HEK293 (cell line): ENCODE measurements at regions not wholly inside any gene's neighbourhood (a gene's known extent, or its start where the extent isn't known, plus 50 kb on each side); places are given as distances from the start of the nearest gene placed in this dataset.

Source experiments
- CTCF ChIA-PET: fragments of 350-600 bp; formaldehyde crosslinking; extraction: SDS; loops from one replicate; lab custom pipeline; 2021; ENCODE audit warnings: antibody characterized with exemption; lab: Yijun Ruan, JAX
- POLR2A ChIA-PET: fragments of 300-600 bp; formaldehyde crosslinking; extraction: SDS; loops from one replicate; lab custom pipeline; 2020; ENCODE audit warnings: antibody characterized with exemption, inconsistent platforms; lab: Yijun Ruan, JAX
- H3K27ac ChIP-seq: fragments of 200-500 bp; sonication (Bioruptor generic); 2 replicates; pipeline ENCODE4 v1.5.1; 2014; ENCODE audit warnings: low read depth, low read length, control low read depth, inconsistent platforms; ENCODE audit errors: extremely low read depth
- H3K36me3 ChIP-seq, 2 experiments: fragments of 200-500 bp in 1 of 2; sonication (Bioruptor generic) in 1 of 2; 1 replicate in 1 of 2; 2 replicates in 1 of 2; pipeline ENCODE4 v1.5.1; 2014 to 2017; ENCODE audit warnings: inconsistent platforms in 2 of 2, low read length in 2 of 2; ENCODE audit not compliant: control insufficient read depth in 2 of 2, insufficient read depth in 1 of 2
- H3K4me1 ChIP-seq: fragments of 200-500 bp; sonication (Bioruptor generic); 2 replicates; pipeline ENCODE4 v1.5.1; 2014; ENCODE audit warnings: mild to moderate bottlenecking, low read length, inconsistent platforms; ENCODE audit not compliant: control insufficient read depth, insufficient read depth
- H3K4me3 ChIP-seq: 2 replicates; pipeline ENCODE4 v1.5.1; 2011; ENCODE audit warnings: low read depth, mild to moderate bottlenecking, control low read depth, low read length, moderate library complexity
- H3K9me3 ChIP-seq: fragments of 200-500 bp; sonication (Bioruptor generic); 2 replicates; pipeline ENCODE4 v1.5.1; 2014; ENCODE audit warnings: low read depth, low read length, inconsistent platforms; ENCODE audit not compliant: control insufficient read depth, insufficient read depth
- GFI1B ChIP-seq: fragments of 450-650 bp; formaldehyde crosslinking; IDR thresholded peaks from 2 replicates; pipeline ENCODE4 v1.5.1; 2016; ENCODE audit warnings: missing biosample characterization, missing genetic modification characterization
- OSR2 ChIP-seq: fragments of 450-650 bp; formaldehyde crosslinking; IDR thresholded peaks from 2 replicates; pipeline ENCODE4 v1.5.1; 2016; ENCODE audit warnings: missing biosample characterization, missing genetic modification characterization
- SCRT2 ChIP-seq: fragments of 450-650 bp; formaldehyde crosslinking; IDR thresholded peaks from 2 replicates; pipeline ENCODE4 v1.5.1; 2016; ENCODE audit warnings: missing biosample characterization, missing genetic modification characterization
- ZFP3 ChIP-seq: fragments of 450-650 bp; formaldehyde crosslinking; IDR thresholded peaks from 2 replicates; pipeline ENCODE4 v1.5.1; 2016; ENCODE audit warnings: low read depth, missing biosample characterization, missing genetic modification characterization
- ZNF121 ChIP-seq: fragments of 450-650 bp; formaldehyde crosslinking; IDR thresholded peaks from 2 replicates; pipeline ENCODE4 v1.5.1; 2016; ENCODE audit warnings: missing biosample characterization, missing genetic modification characterization
- ZNF404 ChIP-seq: fragments of 450-650 bp; formaldehyde crosslinking; IDR thresholded peaks from 2 replicates; pipeline ENCODE4 v1.5.1; 2017; ENCODE audit warnings: missing biosample characterization, missing genetic modification characterization
- ZNF510 ChIP-seq: fragments of 450-650 bp; formaldehyde crosslinking; IDR thresholded peaks from 2 replicates; pipeline ENCODE4 v1.5.1; 2018; ENCODE audit warnings: mild to moderate bottlenecking, missing genetic modification characterization, missing biosample characterization; ENCODE audit not compliant: insufficient replicate concordance
- ZNF677 ChIP-seq: fragments of 450-650 bp; IDR thresholded peaks from 2 replicates; pipeline ENCODE4 v1.5.0; 2018; ENCODE audit warnings: missing biosample characterization, mild to moderate bottlenecking, missing genetic modification characterization, moderate library complexity
- ZNF830 ChIP-seq: fragments of 450-650 bp; IDR thresholded peaks from 2 replicates; pipeline ENCODE4 v1.5.0; 2018; ENCODE audit warnings: missing biosample characterization, missing genetic modification characterization, low read depth, mild to moderate bottlenecking, moderate library complexity
- ZSCAN16 ChIP-seq: fragments of 450-650 bp; formaldehyde crosslinking; IDR thresholded peaks from 2 replicates; pipeline ENCODE4 v1.5.1; 2016; ENCODE audit warnings: missing biosample characterization, missing genetic modification characterization
- TF ChIP-seq, protein P1 (sequence below): fragments of 450-650 bp; formaldehyde crosslinking; IDR thresholded peaks from 2 replicates; pipeline ENCODE4 v1.5.1; 2017; ENCODE audit warnings: missing biosample characterization, missing genetic modification characterization
- TF ChIP-seq, protein P2 (sequence below): fragments of 450-650 bp; formaldehyde crosslinking; IDR thresholded peaks from 2 replicates; pipeline ENCODE4 v1.5.1; 2016; ENCODE audit warnings: missing biosample characterization, missing genetic modification characterization, borderline replicate concordance
- TF ChIP-seq, protein P3 (sequence below): fragments of 450-650 bp; IDR thresholded peaks from 2 replicates; pipeline ENCODE4 v1.5.1; 2018; ENCODE audit warnings: missing biosample characterization, missing genetic modification characterization
- TF ChIP-seq, protein P4 (sequence below): fragments of 450-650 bp; formaldehyde crosslinking; IDR thresholded peaks from 2 replicates; pipeline ENCODE4 v1.5.1; 2016; ENCODE audit warnings: missing biosample characterization, missing genetic modification characterization
- TF ChIP-seq, protein P5 (sequence below): fragments of 450-650 bp; formaldehyde crosslinking; IDR thresholded peaks from 2 replicates; pipeline ENCODE4 v1.5.1; 2016; ENCODE audit warnings: missing biosample characterization, missing genetic modification characterization
- TF ChIP-seq, protein P6 (sequence below): fragments of 450-650 bp; formaldehyde crosslinking; IDR thresholded peaks from 2 replicates; pipeline ENCODE4 v1.5.1; 2017; ENCODE audit warnings: missing biosample characterization, missing genetic modification characterization
- TF ChIP-seq, protein P7 (sequence below): fragments of 450-650 bp; formaldehyde crosslinking; IDR thresholded peaks from 2 replicates; pipeline ENCODE4 v1.5.1; 2016; ENCODE audit warnings: missing biosample characterization, missing genetic modification characterization
- TF ChIP-seq, protein P8 (sequence below): fragments of 450-650 bp; formaldehyde crosslinking; IDR thresholded peaks from 2 replicates; pipeline ENCODE4 v1.5.1; 2016; ENCODE audit warnings: missing biosample characterization, missing genetic modification characterization

DNA sequence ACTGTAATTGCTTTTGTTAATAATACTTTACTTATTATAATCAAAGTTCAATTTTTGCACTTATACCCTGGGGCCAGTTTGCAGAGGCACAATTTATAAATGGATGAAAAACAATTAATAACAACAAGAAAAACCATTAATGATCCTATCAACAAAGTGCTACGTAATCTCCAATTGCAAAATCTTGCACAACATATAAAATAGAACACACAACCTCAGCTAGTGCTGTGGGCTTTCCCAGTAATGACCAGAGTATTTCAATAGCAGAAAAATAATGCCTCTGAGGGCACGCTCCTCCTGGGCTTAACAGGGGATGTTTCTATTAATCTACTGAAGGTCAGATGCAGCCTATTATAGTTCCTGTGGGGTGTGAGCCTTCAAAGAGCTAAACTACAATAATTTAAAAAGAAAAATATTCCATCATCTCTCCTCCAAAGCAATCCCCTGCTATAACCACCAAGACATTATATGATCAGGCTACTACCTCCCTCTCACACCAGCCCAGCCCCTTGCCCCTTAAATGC is 508.5 kb upstream of the SLIT2 start:
- Histone ChIP-seq H3K27ac (no peak overlapping the region), H3K36me3 (no peaks in the 10 kb centered on the region), H3K4me1 (peaks cover 4% of the 10 kb centered on the region), H3K4me3 (no peak overlapping the region)
- TF ChIP-seq, protein P1, sequence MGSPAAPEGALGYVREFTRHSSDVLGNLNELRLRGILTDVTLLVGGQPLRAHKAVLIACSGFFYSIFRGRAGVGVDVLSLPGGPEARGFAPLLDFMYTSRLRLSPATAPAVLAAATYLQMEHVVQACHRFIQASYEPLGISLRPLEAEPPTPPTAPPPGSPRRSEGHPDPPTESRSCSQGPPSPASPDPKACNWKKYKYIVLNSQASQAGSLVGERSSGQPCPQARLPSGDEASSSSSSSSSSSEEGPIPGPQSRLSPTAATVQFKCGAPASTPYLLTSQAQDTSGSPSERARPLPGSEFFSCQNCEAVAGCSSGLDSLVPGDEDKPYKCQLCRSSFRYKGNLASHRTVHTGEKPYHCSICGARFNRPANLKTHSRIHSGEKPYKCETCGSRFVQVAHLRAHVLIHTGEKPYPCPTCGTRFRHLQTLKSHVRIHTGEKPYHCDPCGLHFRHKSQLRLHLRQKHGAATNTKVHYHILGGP: no peak
- TF ChIP-seq SCRT2 (tag by site-specific recombination) (no peak), ZNF830 (tag by site-specific recombination) (no peak), GFI1B (tag by site-specific recombination) (no peak), ZNF677 (tag by site-specific recombination) (no peak), OSR2 (tag by site-specific recombination) (no peak), ZNF121 (no peak), ZFP3 (no peak), ZNF404 (tag by site-specific recombination) (no peak), ZNF510 (tag by site-specific recombination) (no peak), ZSCAN16 (tag by site-specific recombination) (no peak)
- TF ChIP-seq, protein P2, sequence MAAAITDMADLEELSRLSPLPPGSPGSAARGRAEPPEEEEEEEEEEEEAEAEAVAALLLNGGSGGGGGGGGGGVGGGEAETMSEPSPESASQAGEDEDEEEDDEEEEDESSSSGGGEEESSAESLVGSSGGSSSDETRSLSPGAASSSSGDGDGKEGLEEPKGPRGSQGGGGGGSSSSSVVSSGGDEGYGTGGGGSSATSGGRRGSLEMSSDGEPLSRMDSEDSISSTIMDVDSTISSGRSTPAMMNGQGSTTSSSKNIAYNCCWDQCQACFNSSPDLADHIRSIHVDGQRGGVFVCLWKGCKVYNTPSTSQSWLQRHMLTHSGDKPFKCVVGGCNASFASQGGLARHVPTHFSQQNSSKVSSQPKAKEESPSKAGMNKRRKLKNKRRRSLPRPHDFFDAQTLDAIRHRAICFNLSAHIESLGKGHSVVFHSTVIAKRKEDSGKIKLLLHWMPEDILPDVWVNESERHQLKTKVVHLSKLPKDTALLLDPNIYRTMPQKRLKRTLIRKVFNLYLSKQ (tag by site-specific recombination): no peak
- TF ChIP-seq, protein P3, sequence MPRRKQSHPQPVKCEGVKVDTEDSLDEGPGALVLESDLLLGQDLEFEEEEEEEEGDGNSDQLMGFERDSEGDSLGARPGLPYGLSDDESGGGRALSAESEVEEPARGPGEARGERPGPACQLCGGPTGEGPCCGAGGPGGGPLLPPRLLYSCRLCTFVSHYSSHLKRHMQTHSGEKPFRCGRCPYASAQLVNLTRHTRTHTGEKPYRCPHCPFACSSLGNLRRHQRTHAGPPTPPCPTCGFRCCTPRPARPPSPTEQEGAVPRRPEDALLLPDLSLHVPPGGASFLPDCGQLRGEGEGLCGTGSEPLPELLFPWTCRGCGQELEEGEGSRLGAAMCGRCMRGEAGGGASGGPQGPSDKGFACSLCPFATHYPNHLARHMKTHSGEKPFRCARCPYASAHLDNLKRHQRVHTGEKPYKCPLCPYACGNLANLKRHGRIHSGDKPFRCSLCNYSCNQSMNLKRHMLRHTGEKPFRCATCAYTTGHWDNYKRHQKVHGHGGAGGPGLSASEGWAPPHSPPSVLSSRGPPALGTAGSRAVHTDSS (tag by site-specific recombination): no peak
- TF ChIP-seq, protein P4, sequence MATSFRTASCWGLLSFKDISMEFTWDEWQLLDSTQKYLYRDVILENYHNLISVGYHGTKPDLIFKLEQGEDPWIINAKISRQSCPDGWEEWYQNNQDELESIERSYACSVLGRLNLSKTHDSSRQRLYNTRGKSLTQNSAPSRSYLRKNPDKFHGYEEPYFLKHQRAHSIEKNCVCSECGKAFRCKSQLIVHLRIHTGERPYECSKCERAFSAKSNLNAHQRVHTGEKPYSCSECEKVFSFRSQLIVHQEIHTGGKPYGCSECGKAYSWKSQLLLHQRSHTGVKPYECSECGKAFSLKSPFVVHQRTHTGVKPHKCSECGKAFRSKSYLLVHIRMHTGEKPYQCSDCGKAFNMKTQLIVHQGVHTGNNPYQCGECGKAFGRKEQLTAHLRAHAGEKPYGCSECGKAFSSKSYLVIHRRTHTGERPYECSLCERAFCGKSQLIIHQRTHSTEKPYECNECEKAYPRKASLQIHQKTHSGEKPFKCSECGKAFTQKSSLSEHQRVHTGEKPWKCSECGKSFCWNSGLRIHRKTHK: no peak
- TF ChIP-seq, all 188 proteins: peak for 0
- ChIA-PET POLR2A (no interaction called here), CTCF (no interaction called here)
- no peaks in the 10 kb centered on the region for H3K9me3 ChIP-seq

DNA sequence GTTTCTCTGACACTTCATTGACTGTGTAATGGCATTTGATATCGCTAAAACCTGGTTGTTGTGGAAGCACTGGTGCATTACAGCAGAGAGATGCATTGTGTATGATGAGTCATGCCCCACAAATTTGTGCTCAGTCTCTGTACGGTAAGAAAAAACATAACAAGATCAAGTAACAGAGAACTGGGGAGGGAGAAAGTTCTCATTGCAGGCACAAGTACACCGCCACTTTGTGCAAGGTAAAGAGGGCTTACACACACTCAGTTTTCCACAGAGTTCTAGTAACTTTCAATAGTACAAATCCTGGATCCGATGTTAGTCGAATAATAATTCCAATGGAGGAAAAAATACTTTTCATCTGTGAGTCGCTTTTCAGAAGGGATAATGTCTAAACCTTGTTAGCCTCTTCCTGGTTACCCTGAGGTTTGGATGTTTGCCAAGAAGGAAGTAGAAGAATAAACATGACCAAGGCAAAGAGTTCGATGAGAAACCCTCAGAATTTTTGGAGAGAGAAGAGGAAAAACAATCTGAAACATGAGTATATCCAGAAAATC is 512.5 kb upstream of the SLIT2 start:
- no peak overlapping the region; the same call in 1 of the 2 replicates for H3K4me3 ChIP-seq
- TF ChIP-seq, protein P5, sequence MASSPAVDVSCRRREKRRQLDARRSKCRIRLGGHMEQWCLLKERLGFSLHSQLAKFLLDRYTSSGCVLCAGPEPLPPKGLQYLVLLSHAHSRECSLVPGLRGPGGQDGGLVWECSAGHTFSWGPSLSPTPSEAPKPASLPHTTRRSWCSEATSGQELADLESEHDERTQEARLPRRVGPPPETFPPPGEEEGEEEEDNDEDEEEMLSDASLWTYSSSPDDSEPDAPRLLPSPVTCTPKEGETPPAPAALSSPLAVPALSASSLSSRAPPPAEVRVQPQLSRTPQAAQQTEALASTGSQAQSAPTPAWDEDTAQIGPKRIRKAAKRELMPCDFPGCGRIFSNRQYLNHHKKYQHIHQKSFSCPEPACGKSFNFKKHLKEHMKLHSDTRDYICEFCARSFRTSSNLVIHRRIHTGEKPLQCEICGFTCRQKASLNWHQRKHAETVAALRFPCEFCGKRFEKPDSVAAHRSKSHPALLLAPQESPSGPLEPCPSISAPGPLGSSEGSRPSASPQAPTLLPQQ: peak; percentile 55; the same call in 1 of the 2 replicates
- TF ChIP-seq, protein P6, sequence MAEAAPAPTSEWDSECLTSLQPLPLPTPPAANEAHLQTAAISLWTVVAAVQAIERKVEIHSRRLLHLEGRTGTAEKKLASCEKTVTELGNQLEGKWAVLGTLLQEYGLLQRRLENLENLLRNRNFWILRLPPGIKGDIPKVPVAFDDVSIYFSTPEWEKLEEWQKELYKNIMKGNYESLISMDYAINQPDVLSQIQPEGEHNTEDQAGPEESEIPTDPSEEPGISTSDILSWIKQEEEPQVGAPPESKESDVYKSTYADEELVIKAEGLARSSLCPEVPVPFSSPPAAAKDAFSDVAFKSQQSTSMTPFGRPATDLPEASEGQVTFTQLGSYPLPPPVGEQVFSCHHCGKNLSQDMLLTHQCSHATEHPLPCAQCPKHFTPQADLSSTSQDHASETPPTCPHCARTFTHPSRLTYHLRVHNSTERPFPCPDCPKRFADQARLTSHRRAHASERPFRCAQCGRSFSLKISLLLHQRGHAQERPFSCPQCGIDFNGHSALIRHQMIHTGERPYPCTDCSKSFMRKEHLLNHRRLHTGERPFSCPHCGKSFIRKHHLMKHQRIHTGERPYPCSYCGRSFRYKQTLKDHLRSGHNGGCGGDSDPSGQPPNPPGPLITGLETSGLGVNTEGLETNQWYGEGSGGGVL (tag by site-specific recombination): peak; percentile 62
- TF ChIP-seq, protein P7, sequence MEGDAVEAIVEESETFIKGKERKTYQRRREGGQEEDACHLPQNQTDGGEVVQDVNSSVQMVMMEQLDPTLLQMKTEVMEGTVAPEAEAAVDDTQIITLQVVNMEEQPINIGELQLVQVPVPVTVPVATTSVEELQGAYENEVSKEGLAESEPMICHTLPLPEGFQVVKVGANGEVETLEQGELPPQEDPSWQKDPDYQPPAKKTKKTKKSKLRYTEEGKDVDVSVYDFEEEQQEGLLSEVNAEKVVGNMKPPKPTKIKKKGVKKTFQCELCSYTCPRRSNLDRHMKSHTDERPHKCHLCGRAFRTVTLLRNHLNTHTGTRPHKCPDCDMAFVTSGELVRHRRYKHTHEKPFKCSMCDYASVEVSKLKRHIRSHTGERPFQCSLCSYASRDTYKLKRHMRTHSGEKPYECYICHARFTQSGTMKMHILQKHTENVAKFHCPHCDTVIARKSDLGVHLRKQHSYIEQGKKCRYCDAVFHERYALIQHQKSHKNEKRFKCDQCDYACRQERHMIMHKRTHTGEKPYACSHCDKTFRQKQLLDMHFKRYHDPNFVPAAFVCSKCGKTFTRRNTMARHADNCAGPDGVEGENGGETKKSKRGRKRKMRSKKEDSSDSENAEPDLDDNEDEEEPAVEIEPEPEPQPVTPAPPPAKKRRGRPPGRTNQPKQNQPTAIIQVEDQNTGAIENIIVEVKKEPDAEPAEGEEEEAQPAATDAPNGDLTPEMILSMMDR (tag by site-specific recombination): 0 out of 2 replicates have a peak, but pooled peaks have one; percentile 25
- TF ChIP-seq, protein P8, sequence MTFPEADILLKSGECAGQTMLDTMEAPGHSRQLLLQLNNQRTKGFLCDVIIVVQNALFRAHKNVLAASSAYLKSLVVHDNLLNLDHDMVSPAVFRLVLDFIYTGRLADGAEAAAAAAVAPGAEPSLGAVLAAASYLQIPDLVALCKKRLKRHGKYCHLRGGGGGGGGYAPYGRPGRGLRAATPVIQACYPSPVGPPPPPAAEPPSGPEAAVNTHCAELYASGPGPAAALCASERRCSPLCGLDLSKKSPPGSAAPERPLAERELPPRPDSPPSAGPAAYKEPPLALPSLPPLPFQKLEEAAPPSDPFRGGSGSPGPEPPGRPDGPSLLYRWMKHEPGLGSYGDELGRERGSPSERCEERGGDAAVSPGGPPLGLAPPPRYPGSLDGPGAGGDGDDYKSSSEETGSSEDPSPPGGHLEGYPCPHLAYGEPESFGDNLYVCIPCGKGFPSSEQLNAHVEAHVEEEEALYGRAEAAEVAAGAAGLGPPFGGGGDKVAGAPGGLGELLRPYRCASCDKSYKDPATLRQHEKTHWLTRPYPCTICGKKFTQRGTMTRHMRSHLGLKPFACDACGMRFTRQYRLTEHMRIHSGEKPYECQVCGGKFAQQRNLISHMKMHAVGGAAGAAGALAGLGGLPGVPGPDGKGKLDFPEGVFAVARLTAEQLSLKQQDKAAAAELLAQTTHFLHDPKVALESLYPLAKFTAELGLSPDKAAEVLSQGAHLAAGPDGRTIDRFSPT (tag by site-specific recombination): peak; percentile 37; the same call in 1 of the 2 replicates

More for the DNA sequence above, 512.5 kb upstream of the SLIT2 start:
- ChIA-PET POLR2A (no interaction called here), CTCF (no interaction called here)
- Histone ChIP-seq H3K36me3 (no peaks in the 10 kb centered on the region), H3K9me3 (no peaks in the 10 kb centered on the region), H3K27ac (peak overlapping the region; percentile 64), H3K4me1 (peaks cover 10% of the 10 kb centered on the region)
